PC-9 (cell line): ENCODE measurements at regions not wholly inside any gene's neighbourhood (a gene's known extent, or its start where the extent isn't known, plus 50 kb on each side); places are given as distances from the start of the nearest gene placed in this dataset.
"Not testable (repeated sequence)": the region's sequence is repeated elsewhere in the genome, so short reads cannot be mapped to it uniquely, and the experiment has no call there.

Experiments
- EZH2 ChIP-seq: fragments of 200-600 bp; sonication (generic); IDR thresholded peaks from 2 replicates; pipeline ENCODE4 v1.8.0; 2017; ENCODE audit warnings: antibody characterized with exemption, low read depth
- TF ChIP-seq, protein P1 (sequence below): fragments of 200-600 bp; sonication (generic); conservative IDR thresholded peaks from 2 replicates; pipeline ENCODE4 v1.6.1; 2017; ENCODE audit warnings: mixed run types, antibody characterized with exemption, mild to moderate bottlenecking, moderate library complexity

DNA sequence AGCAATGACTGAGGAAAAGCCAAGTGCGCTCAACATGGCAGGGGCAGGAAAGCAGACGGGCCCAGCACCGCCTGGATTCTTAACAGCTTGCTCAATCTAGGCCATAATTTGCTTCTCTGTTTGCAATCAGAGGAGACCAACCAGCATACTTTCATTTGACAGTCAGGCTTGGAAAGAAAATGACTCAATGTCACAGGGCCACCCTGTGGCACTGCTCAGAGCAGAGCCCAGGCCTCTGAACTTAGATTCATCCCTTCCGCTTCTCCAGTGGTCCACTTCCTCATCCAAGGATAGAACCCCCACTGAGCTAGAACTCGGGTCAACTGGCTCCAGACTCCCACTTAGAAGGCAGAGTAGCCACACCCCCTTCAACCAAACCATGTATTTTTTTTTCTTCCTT lies 65.6 kb downstream of the CLEC18A start:
- TF ChIP-seq, protein P1, sequence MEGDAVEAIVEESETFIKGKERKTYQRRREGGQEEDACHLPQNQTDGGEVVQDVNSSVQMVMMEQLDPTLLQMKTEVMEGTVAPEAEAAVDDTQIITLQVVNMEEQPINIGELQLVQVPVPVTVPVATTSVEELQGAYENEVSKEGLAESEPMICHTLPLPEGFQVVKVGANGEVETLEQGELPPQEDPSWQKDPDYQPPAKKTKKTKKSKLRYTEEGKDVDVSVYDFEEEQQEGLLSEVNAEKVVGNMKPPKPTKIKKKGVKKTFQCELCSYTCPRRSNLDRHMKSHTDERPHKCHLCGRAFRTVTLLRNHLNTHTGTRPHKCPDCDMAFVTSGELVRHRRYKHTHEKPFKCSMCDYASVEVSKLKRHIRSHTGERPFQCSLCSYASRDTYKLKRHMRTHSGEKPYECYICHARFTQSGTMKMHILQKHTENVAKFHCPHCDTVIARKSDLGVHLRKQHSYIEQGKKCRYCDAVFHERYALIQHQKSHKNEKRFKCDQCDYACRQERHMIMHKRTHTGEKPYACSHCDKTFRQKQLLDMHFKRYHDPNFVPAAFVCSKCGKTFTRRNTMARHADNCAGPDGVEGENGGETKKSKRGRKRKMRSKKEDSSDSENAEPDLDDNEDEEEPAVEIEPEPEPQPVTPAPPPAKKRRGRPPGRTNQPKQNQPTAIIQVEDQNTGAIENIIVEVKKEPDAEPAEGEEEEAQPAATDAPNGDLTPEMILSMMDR, result not testable (repeated sequence)
- TF ChIP-seq EZH2, result not testable (repeated sequence)
